HG03159 (cell line): ENCODE measurements at regions not wholly inside any gene's neighbourhood (a gene's known extent, or its start where the extent isn't known, plus 50 kb on each side); places are given as distances from the start of the nearest gene placed in this dataset.

Source experiments
- ATAC-seq: cut with Tn5 transposase; IDR thresholded peaks from one replicate; pipeline ENCODE4 v1.9.1; 2021; ENCODE audit warnings: mild to moderate bottlenecking, moderate library complexity; ENCODE audit not compliant: unreplicated experiment

- no peak for ATAC-seq
Measured at GRCh38 chr7:41054960-41055661, 647.8 kb downstream of the INHBA start.

GRCh38 chr7:41053820-41054219, 649.1 kb downstream of the INHBA start:
- no peak for ATAC-seq

- no peak for ATAC-seq
Measured at GRCh38 chr7:41052736-41053135, 650.2 kb downstream of the INHBA start.

GRCh38 chr7:41052201-41052600, 650.7 kb downstream of the INHBA start:
- no peak for ATAC-seq

- no peak for ATAC-seq
Measured at GRCh38 chr7:41051535-41051934, 651.4 kb downstream of the INHBA start.

GRCh38 chr7:41051062-41051461, 651.8 kb downstream of the INHBA start:
- no peak for ATAC-seq

- no peak for ATAC-seq
Measured at GRCh38 chr7:41048771-41049170, 654.1 kb downstream of the INHBA start.

- ATAC-seq = no peak
Measured at GRCh38 chr7:41047789-41048191, 655.1 kb downstream of the INHBA start.

GRCh38 chr7:41047211-41047610, 655.7 kb downstream of the INHBA start:
- ATAC-seq = no peak

GRCh38 chr7:41046776-41047175, 656.1 kb downstream of the INHBA start:
- ATAC-seq = no peak

GRCh38 chr7:41046221-41046761, 656.6 kb downstream of the INHBA start:
- no peak for ATAC-seq

GRCh38 chr7:41045556-41046123, 657.2 kb downstream of the INHBA start:
- ATAC-seq = no peak

- ATAC-seq = no peak
Measured at GRCh38 chr7:41039981-41040380, 662.9 kb downstream of the INHBA start.

GRCh38 chr7:41039386-41039953, 663.4 kb downstream of the INHBA start:
- no peak for ATAC-seq

GRCh38 chr7:41038211-41038610, 664.7 kb downstream of the INHBA start:
- ATAC-seq = no peak

GRCh38 chr7:41037691-41038090, 665.2 kb downstream of the INHBA start:
- no peak for ATAC-seq

GRCh38 chr7:41035794-41036193, 667.1 kb downstream of the INHBA start:
- no peak for ATAC-seq

- no peak for ATAC-seq
Measured at GRCh38 chr7:41033500-41033899, 669.4 kb downstream of the INHBA start.

- ATAC-seq = no peak
Measured at GRCh38 chr7:41030673-41031072, 672.2 kb downstream of the INHBA start.

- no peak for ATAC-seq
Measured at GRCh38 chr7:41029072-41029499, 673.8 kb downstream of the INHBA start.

- no peak for ATAC-seq
Measured at GRCh38 chr7:41028580-41028979, 674.3 kb downstream of the INHBA start.

- no peak for ATAC-seq
Measured at GRCh38 chr7:41027428-41028115, 675.3 kb downstream of the INHBA start.
